NT2/D1 (cell line): ENCODE measurements at regions not wholly inside any gene's neighbourhood (a gene's known extent, or its start where the extent isn't known, plus 50 kb on each side); places are given as distances from the start of the nearest gene placed in this dataset.

ENCODE experiments used
- DNase-seq: peaks from one replicate; pipeline ENCODE4 v3.0.0-alpha.2; 2011; ENCODE audit warnings: low read depth, low spot score
- H3K27me3 ChIP-seq: 2 replicates; pipeline ENCODE4 v1.6.0; 2011; ENCODE audit warnings: mild to moderate bottlenecking; ENCODE audit not compliant: insufficient read length, insufficient read depth
- H3K36me3 ChIP-seq: 2 replicates; pipeline ENCODE4 v1.6.1; 2011; ENCODE audit warnings: mild to moderate bottlenecking, low read length, mixed read lengths; ENCODE audit not compliant: insufficient read depth, insufficient read length
- H3K4me1 ChIP-seq: 2 replicates; pipeline ENCODE4 v1.5.1; 2011; ENCODE audit not compliant: insufficient read depth, insufficient read length
- H3K4me3 ChIP-seq: 2 replicates; pipeline ENCODE4 v1.5.1; 2011; ENCODE audit warnings: low read depth; ENCODE audit not compliant: insufficient read length
- H3K9ac ChIP-seq: 2 replicates; pipeline ENCODE4 v1.6.0; 2011; ENCODE audit warnings: low read depth; ENCODE audit not compliant: insufficient read length
- H3K9me3 ChIP-seq: 2 replicates; pipeline ENCODE4 v1.5.1; 2011; ENCODE audit warnings: mild to moderate bottlenecking, low read length; ENCODE audit not compliant: insufficient read depth
- SUZ12 ChIP-seq: IDR thresholded peaks from 2 replicates; pipeline ENCODE4 v1.6.1; 2011; ENCODE audit not compliant: insufficient read length, insufficient read depth; ENCODE audit errors: extremely low read depth
- YY1 ChIP-seq: IDR thresholded peaks from 2 replicates; pipeline ENCODE4 v1.6.1; 2011; ENCODE audit not compliant: insufficient read length, insufficient read depth
- ZNF274 ChIP-seq: IDR thresholded peaks from 2 replicates; pipeline ENCODE4 v1.6.1; 2011; ENCODE audit warnings: mild to moderate bottlenecking, low read depth, low read length

DNA sequence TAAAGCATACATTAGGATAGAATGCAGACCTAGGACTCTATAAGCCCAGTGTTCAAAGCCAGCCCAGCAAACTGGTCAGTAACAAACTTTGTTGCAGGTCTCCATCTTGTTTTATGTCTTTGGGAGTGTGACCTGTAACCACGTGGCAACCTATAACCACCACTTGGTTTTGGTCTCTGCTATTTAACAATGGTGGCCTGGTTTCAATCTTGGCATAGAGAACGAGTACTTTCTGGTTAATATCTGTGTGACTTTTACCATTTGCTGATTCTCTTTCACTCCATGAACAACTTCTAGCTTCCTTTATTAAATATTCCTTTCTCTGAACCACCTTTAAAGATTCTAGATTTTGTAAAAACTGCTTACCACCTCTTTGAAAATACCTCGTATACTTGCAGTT, 118.5 kb downstream of the KCNS3 start:
- Histone ChIP-seq H3K4me1 (no peaks in the 10 kb centered on the region), H3K36me3 (no peaks in the 10 kb centered on the region), H3K9ac (no peak overlapping the region), H3K4me3 (no peak overlapping the region), H3K9me3 (peaks cover 12% of the 10 kb centered on the region), H3K27me3 (no peaks in the 10 kb centered on the region)
- DNase-seq = no peak
- TF ChIP-seq SUZ12 (no peak), ZNF274 (no peak), YY1 (no peak)

DNA sequence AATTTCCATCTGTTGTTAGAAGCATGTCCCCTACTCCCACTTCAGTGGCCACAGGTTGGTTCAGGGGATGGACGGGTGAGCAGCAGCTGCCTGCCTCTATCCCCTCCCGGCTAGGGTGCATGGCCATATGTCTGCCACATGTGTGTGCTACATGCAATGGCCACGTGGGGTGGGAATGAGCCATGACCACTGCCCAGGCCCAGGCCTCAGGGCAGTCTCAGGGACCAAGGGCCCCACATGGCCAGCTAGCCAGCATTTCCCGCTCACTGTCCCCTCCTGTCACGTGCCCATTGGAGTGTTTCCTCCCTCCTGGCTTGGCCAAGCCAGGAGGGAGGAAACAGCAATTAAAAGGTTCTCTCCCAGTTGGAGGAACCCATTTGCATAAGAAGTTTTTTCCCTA, 117.1 kb downstream of the KCNS3 start:
- TF ChIP-seq ZNF274 (no peak), YY1 (no peak), SUZ12 (no peak)
- H3K4me3 ChIP-seq = no peak overlapping the region
- no peak overlapping the region for H3K9ac ChIP-seq
- H3K9me3 ChIP-seq = peaks cover 12% of the 10 kb centered on the region
- no peaks in the 10 kb centered on the region for H3K4me1 ChIP-seq
- DNase-seq = no peak
- H3K36me3 ChIP-seq = no peaks in the 10 kb centered on the region
- no peaks in the 10 kb centered on the region for H3K27me3 ChIP-seq
